DOHH2 (cell line): ENCODE measurements at regions not wholly inside any gene's neighbourhood (a gene's known extent, or its start where the extent isn't known, plus 50 kb on each side); places are given as distances from the start of the nearest gene placed in this dataset.
"Not testable (repeated sequence)": the region's sequence is repeated elsewhere in the genome, so short reads cannot be mapped to it uniquely, and the experiment has no call there.

Source experiments
- CTCF ChIP-seq: fragments of 200-600 bp; sonication (generic); IDR thresholded peaks from one replicate; pipeline ENCODE4 v1.5.1; 2014; ENCODE audit warnings: antibody characterized with exemption, mild to moderate bottlenecking, low read depth, low read length; ENCODE audit not compliant: poor library complexity, severe bottlenecking
- EZH2phosphoT487 ChIP-seq: fragments of 200-600 bp; sonication (generic); IDR thresholded peaks from 2 replicates; pipeline ENCODE4 v1.6.1; 2017; ENCODE audit warnings: borderline replicate concordance, mild to moderate bottlenecking, antibody characterized with exemption, low read length, moderate library complexity, mixed read lengths

GRCh38 chr6:167216390-167217050 lies 58.7 kb upstream of the GPR31 start:
- TF ChIP-seq CTCF, EZH2phosphoT487: not testable (repeated sequence)
